VCaP (cell line): ENCODE measurements at regions not wholly inside any gene's neighbourhood (a gene's known extent, or its start where the extent isn't known, plus 50 kb on each side); places are given as distances from the start of the nearest gene placed in this dataset.

Source experiments
- H3K27ac ChIP-seq: fragments of 450-650 bp; 2 replicates; pipeline ENCODE4 v1.5.1; 2017
- TF ChIP-seq, protein P1 (sequence below): fragments of 450-650 bp; conservative IDR thresholded peaks from 2 replicates; pipeline ENCODE4 v1.5.1; 2017; ENCODE audit warnings: mild to moderate bottlenecking, moderate library complexity

DNA sequence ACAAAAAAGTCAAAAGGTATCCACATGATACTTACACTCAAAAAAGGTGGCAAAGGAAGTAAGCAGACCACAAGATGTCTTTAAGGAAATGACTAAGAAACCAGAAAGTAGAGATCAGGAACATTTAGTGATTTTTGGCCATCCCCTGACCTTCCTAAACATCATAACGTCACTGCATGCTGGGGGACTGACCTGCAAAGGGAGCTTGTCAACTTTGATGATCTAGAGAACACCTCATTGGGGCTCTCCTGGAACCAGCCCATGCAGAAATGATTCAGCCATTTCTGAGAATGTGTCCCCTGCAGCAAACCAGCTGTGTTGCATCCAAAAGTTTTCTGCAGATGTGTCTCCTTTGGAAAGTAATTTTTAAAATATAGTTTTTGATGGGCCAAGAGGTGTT, 152.2 kb upstream of the RASSF8 start:
- TF ChIP-seq, protein P1, sequence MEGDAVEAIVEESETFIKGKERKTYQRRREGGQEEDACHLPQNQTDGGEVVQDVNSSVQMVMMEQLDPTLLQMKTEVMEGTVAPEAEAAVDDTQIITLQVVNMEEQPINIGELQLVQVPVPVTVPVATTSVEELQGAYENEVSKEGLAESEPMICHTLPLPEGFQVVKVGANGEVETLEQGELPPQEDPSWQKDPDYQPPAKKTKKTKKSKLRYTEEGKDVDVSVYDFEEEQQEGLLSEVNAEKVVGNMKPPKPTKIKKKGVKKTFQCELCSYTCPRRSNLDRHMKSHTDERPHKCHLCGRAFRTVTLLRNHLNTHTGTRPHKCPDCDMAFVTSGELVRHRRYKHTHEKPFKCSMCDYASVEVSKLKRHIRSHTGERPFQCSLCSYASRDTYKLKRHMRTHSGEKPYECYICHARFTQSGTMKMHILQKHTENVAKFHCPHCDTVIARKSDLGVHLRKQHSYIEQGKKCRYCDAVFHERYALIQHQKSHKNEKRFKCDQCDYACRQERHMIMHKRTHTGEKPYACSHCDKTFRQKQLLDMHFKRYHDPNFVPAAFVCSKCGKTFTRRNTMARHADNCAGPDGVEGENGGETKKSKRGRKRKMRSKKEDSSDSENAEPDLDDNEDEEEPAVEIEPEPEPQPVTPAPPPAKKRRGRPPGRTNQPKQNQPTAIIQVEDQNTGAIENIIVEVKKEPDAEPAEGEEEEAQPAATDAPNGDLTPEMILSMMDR = no peak
- no peak overlapping the region for H3K27ac ChIP-seq

DNA sequence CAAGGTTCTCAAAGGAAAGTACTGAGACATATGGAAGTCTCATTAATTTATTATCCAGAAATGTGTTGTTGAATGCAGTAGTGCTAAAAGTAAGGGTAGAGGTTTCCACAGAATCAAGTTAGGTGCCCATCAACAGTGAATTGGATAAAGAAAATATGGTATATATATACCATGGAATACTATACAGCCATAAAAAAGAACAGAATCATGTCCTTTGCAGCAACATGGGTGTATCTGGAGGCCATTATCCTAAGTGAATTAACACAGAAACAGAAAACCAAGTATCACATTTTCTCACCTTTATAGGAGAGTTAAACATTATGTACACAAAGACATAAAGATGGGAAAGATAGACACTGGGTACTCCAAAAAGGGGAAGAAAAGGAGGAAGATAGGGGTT, 149.9 kb upstream of the RASSF8 start:
- TF ChIP-seq, protein P1 = no peak

DNA sequence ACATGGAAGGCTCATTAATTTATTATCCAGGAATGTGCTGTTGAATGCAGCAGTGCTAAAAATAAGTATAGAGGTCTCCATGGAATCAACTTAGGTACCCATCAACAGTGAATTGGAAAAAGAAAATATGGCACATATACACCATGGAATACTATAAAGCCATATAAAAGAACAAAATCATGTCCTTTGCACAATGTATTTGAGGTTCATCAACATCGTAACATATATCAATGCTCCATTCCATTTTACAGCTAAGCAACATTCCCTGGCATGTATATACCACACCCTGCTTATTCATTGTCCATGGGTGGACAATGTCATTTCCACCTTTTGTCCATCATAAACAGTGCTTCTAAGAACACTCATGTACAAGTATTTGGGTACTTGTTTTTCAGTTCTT, 147.8 kb upstream of the RASSF8 start:
- TF ChIP-seq, protein P1 = no peak
- H3K27ac ChIP-seq = no peak overlapping the region

More for the DNA sequence above, 149.9 kb upstream of the RASSF8 start:
- H3K27ac ChIP-seq = no peak overlapping the region

DNA sequence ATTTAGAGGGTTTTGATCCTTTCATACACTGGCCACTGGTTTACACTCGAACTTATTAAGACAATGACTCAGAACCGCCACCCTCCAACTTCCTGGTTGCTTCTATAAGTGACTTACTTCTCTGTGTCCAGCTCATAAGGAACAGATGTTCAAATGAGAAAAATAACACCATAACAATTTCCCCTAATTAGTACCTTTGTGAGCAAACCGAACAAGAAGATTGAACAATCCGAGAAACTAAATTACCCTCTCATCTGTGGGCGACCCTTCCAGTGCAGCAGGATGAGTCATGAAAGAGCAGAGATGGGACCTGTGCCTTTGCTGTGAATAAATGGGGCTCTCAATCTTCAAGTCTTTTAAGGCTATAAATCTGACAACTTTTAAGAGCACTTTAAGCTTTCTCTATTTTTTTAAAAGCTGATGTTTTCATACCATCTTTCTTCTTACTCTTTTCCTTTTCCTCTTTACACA, 146.8 kb upstream of the RASSF8 start:
- no peak overlapping the region for H3K27ac ChIP-seq
- TF ChIP-seq, protein P1 = no peak

DNA sequence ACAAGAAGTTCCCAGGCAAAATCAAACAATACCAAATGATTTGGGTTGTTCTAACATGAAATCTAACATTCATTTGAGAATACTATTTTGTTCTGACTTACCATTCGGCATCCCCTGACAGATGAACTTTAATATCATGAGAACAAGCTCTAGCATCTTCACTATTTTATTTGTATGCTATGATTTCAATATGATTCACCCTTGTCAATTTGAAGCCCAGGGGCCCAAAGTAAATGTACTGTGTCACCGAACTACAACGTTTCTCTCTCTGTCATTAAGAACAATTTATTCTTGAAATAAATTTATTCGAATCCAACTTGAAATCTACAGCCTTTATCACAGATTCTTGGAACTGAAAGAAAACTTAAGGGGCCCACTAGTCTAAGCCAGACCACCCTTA, 146.2 kb upstream of the RASSF8 start:
- H3K27ac ChIP-seq = no peak overlapping the region
- TF ChIP-seq, protein P1 = no peak

DNA sequence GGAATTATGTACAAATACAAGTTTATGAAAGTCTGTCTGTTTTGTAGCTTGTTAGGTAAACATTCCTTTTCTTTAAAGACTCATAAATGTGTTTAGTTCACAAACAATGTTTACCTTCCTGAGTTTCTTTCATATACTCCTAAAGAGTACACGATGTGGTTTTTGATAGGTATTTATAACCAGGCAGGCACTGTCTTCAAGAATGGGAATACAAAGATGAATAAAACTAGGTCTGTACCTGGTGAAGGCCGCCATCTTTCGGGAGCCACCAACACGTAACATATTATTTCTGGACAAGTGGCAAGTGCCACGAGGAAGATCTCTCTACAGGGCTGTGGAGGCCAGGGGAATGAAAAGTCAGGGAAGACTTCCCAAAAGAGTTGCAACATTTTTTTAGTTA, 144.6 kb upstream of the RASSF8 start:
- TF ChIP-seq, protein P1 = peak; percentile 73
- H3K27ac ChIP-seq = peak overlapping the region; percentile 81

DNA sequence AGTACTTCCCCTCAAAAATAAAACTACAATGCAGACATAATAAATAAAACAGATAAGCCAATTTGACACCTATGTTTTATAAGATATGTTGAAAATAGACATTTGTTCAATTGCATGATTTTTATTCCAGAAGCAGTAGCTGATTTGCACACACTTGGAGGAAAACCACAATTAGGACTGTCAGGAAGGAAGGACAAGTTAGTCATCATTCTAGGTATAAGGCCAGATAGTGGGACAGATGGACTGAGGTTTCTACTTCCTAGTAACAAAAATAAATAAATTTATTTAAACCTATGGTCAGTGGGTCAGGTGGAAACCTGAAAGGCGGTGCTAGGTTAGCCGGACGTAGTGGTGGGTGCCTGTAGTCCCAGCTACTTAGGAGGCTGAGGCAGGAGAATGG, 141.8 kb upstream of the RASSF8 start:
- H3K27ac ChIP-seq = no peak overlapping the region

More for the DNA sequence above, 141.8 kb upstream of the RASSF8 start:
- TF ChIP-seq, protein P1 = no peak
